RWPE2 (cell line): ENCODE measurements at regions not wholly inside any gene's neighbourhood (a gene's known extent, or its start where the extent isn't known, plus 50 kb on each side); places are given as distances from the start of the nearest gene placed in this dataset.
A peak's percentile ranks its signal among the peaks of the same experiment; 100 is the strongest.

Experiments used
- ATAC-seq: fragments of 200-7000 bp; cut with Tn5 transposase; 3 replicates; pipeline ENCODE4 v1.9.1; 2021; ENCODE audit warnings: low read depth
- DNase-seq: peaks from one replicate; pipeline ENCODE4 v3.0.0-alpha.2; 2020; ENCODE audit warnings: low spot score
- H3K27ac ChIP-seq: fragments of 450-650 bp; 2 replicates; pipeline ENCODE4 v1.5.1; 2017; ENCODE audit warnings: mild to moderate bottlenecking; ENCODE audit not compliant: poor library complexity, severe bottlenecking
- H3K27me3 ChIP-seq: fragments of 250-450 bp; sonication (Bioruptor Pico); 2 replicates; pipeline ENCODE4 v1.5.1; 2021; ENCODE audit warnings: mild to moderate bottlenecking, moderate library complexity; ENCODE audit not compliant: insufficient read depth, poor library complexity, severe bottlenecking
- H3K36me3 ChIP-seq: fragments of 250-450 bp; sonication (Bioruptor Pico); 2 replicates; pipeline ENCODE4 v1.5.1; 2020; ENCODE audit warnings: low read depth, mild to moderate bottlenecking, moderate library complexity
- H3K4me1 ChIP-seq: fragments of 250-450 bp; sonication (Bioruptor Pico); 2 replicates; pipeline ENCODE4 v1.5.1; 2021; ENCODE audit warnings: mild to moderate bottlenecking, moderate library complexity; ENCODE audit not compliant: insufficient read depth, poor library complexity, severe bottlenecking
- H3K4me3 ChIP-seq: fragments of 250-450 bp; sonication (Bioruptor Pico); 2 replicates; pipeline ENCODE4 v1.5.1; 2021; ENCODE audit warnings: mild to moderate bottlenecking, moderate library complexity; ENCODE audit not compliant: severe bottlenecking
- H3K9me3 ChIP-seq: fragments of 250-450 bp; sonication (Bioruptor Pico); 2 replicates; pipeline ENCODE4 v1.5.1; 2021; ENCODE audit warnings: mild to moderate bottlenecking, moderate library complexity; ENCODE audit not compliant: severe bottlenecking
- TF ChIP-seq, protein P1 (sequence below): fragments of 450-650 bp; IDR thresholded peaks from one replicate; pipeline ENCODE4 v1.5.1; 2017; ENCODE audit warnings: mild to moderate bottlenecking, moderate library complexity; ENCODE audit not compliant: poor library complexity, severe bottlenecking

GRCh38 chr9:1254071-1254470 lies 203.9 kb downstream of the DMRT2 start:
- TF ChIP-seq, protein P1, sequence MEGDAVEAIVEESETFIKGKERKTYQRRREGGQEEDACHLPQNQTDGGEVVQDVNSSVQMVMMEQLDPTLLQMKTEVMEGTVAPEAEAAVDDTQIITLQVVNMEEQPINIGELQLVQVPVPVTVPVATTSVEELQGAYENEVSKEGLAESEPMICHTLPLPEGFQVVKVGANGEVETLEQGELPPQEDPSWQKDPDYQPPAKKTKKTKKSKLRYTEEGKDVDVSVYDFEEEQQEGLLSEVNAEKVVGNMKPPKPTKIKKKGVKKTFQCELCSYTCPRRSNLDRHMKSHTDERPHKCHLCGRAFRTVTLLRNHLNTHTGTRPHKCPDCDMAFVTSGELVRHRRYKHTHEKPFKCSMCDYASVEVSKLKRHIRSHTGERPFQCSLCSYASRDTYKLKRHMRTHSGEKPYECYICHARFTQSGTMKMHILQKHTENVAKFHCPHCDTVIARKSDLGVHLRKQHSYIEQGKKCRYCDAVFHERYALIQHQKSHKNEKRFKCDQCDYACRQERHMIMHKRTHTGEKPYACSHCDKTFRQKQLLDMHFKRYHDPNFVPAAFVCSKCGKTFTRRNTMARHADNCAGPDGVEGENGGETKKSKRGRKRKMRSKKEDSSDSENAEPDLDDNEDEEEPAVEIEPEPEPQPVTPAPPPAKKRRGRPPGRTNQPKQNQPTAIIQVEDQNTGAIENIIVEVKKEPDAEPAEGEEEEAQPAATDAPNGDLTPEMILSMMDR, result no peak
- H3K27ac ChIP-seq, result no peak overlapping the region
- H3K4me3 ChIP-seq, result no peak overlapping the region
- H3K9me3 ChIP-seq, result no peaks in the 10 kb centered on the region
- no peaks in the 10 kb centered on the region for H3K27me3 ChIP-seq
- H3K36me3 ChIP-seq, result no peaks in the 10 kb centered on the region
- H3K4me1 ChIP-seq, result no peaks in the 10 kb centered on the region
- ATAC-seq, result no peak
- no peak for DNase-seq

DNA sequence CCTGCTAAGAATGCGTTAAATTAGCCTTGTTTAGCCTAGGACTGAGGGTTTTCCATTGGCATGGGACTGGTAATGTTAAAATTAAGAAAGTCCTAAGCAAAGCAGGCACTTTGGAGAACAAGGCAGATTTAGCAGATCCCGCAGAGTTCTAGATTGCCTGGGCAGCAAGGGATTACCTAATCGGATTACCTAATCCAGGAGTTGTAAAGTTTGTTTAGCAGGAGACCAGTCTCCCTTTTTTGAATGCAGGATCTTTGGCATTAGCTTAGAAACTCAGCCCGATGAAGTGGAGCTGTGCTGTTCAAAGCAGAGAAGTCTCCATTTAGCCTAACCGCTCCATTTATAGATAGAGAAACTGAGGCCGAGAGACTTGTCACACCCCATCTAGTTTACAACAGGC lies 206.0 kb downstream of the DMRT2 start:
- ATAC-seq (no peak), DNase-seq (no peak)
- no peaks in the 10 kb centered on the region for H3K4me1 ChIP-seq
- no peak overlapping the region for H3K4me3 ChIP-seq
- TF ChIP-seq, protein P1, result no peak
- H3K27ac ChIP-seq, result no peak overlapping the region
- no peaks in the 10 kb centered on the region for H3K9me3 ChIP-seq
- no peaks in the 10 kb centered on the region for H3K27me3 ChIP-seq
- H3K36me3 ChIP-seq, result no peaks in the 10 kb centered on the region

DNA sequence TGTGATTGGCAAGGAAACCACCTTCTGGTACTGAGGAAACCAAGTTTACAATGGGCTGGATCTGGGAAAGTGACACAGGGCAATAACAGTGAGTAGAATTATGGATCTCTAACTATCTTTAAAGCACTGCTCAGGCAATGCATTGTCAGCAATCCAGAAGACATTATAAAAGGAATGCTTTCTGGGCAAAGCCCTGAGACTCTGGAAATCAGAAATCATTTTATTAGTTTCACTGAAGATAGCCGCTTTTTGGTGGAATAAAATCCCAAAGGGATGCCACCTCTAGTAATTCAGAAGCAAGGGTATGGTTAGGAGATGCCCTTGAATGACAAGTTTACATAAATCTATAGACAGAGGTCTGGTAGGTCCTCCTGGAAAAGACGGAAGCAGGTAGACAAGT lies 211.1 kb downstream of the DMRT2 start:
- Histone ChIP-seq H3K36me3 (no peaks in the 10 kb centered on the region), H3K4me3 (no peak overlapping the region), H3K27ac (no peak overlapping the region), H3K27me3 (no peaks in the 10 kb centered on the region), H3K4me1 (no peaks in the 10 kb centered on the region), H3K9me3 (no peaks in the 10 kb centered on the region)
- DNase-seq, result no peak
- no peak for ATAC-seq
- TF ChIP-seq, protein P1, result no peak

- H3K4me1 ChIP-seq, result no peaks in the 10 kb centered on the region
- no peaks in the 10 kb centered on the region for H3K9me3 ChIP-seq
- no peak overlapping the region for H3K4me3 ChIP-seq
- no peak overlapping the region for H3K27ac ChIP-seq
- no peak for ATAC-seq
- no peaks in the 10 kb centered on the region for H3K36me3 ChIP-seq
- DNase-seq, result no peak
- TF ChIP-seq, protein P1, result no peak
- H3K27me3 ChIP-seq, result no peaks in the 10 kb centered on the region
Observed at GRCh38 chr9:1261879-1262766, 212.0 kb downstream of the DMRT2 start.

DNA sequence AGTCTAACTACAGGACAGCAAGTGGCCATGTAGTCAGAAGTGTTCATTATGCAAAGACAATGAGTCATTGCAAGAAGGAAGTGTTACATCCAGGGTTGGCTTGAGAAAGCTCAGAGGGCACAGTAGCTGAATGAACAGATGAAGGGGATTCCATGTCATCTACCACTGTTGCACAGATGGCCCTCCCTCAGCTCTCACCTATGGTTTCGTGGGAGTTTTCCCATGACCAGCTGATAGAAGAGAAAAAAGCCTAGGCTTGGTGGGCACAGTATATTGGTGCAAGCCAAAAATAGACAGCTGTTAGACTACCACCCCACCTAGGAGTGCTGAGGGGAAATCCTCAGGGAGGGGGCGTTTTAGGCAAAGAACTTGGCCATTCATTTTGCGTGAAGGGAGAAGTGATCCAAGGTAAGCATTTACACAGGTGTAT lies 217.0 kb downstream of the DMRT2 start:
- Histone ChIP-seq H3K4me1 (no peaks in the 10 kb centered on the region), H3K4me3 (no peak overlapping the region), H3K27me3 (no peaks in the 10 kb centered on the region), H3K27ac (no peak overlapping the region), H3K36me3 (no peaks in the 10 kb centered on the region), H3K9me3 (no peaks in the 10 kb centered on the region)
- TF ChIP-seq, protein P1, result no peak
- DNase-seq (no peak), ATAC-seq (peak; percentile 67; the same call in 2 of the 3 replicates)
